Fibroblast of lung (primary cell): ENCODE measurements at regions not wholly inside any gene's neighbourhood (a gene's known extent, or its start where the extent isn't known, plus 50 kb on each side); places are given as distances from the start of the nearest gene placed in this dataset.

Experiments used
- DNase-seq, 2 donors: peaks; one replicate each; pipeline versions ENCODE4 v3.0.0 to v3.0.0-alpha.2; 2010; ENCODE audit warnings: low read depth in 2 of 2
- H2AFZ ChIP-seq: 2 replicates; pipeline ENCODE4 v1.5.1; 2012; ENCODE audit warnings: low read length, control low read depth, inconsistent platforms
- H3K27ac ChIP-seq: 2 replicates; pipeline ENCODE4 v1.5.1; 2011; ENCODE audit warnings: low read length, control low read depth; ENCODE audit not compliant: insufficient read depth
- H3K27me3 ChIP-seq: 2 replicates; pipeline ENCODE4 v1.5.1; 2011; ENCODE audit warnings: mild to moderate bottlenecking, low read length; ENCODE audit not compliant: control insufficient read depth, insufficient read depth
- H3K36me3 ChIP-seq: 2 replicates; pipeline ENCODE4 v1.5.1; 2011; ENCODE audit warnings: low read length; ENCODE audit not compliant: control insufficient read depth, insufficient read depth
- H3K4me1 ChIP-seq: 2 replicates; pipeline ENCODE4 v1.5.1; 2011; ENCODE audit warnings: low read length; ENCODE audit not compliant: control insufficient read depth, insufficient read depth; ENCODE audit errors: extremely low read depth
- H3K4me2 ChIP-seq: 2 replicates; pipeline ENCODE4 v1.5.1; 2011; ENCODE audit warnings: low read length, control low read depth; ENCODE audit not compliant: insufficient read depth; ENCODE audit errors: extremely low read depth
- H3K4me3 ChIP-seq, 4 experiments: fragments of 200-600 bp in 1 of 4; sonication (generic) in 1 of 4; replicated peaks in 1 of 4; 2 replicates each; pipeline ENCODE4 v1.5.1; 2011 to 2016; ENCODE audit warnings: low read length in 4 of 4, low read depth in 3 of 4, mild to moderate bottlenecking in 3 of 4, control low read depth in 2 of 4, inconsistent platforms in 1 of 4, mixed read lengths in 1 of 4; ENCODE audit not compliant: insufficient read depth in 1 of 4; ENCODE audit errors: control extremely low read depth in 1 of 4
- H3K79me2 ChIP-seq: 2 replicates; pipeline ENCODE4 v1.5.1; 2012; ENCODE audit warnings: mild to moderate bottlenecking, low read length, inconsistent platforms; ENCODE audit not compliant: control insufficient read depth, insufficient read depth
- H3K9ac ChIP-seq: 2 replicates; pipeline ENCODE4 v1.5.1; 2011; ENCODE audit warnings: mild to moderate bottlenecking, low read length, control low read depth; ENCODE audit not compliant: insufficient read depth
- H3K9me3 ChIP-seq: 2 replicates; pipeline ENCODE4 v1.5.1; 2012; ENCODE audit warnings: low read depth, low read length; ENCODE audit not compliant: control insufficient read depth, insufficient read depth
- H4K20me1 ChIP-seq: 2 replicates; pipeline ENCODE4 v1.5.1; 2011; ENCODE audit warnings: low read length; ENCODE audit not compliant: control insufficient read depth, insufficient read depth; ENCODE audit errors: extremely low read depth
- EZH2 ChIP-seq: IDR thresholded peaks from 2 replicates; pipeline ENCODE4 v1.5.1; 2012; ENCODE audit warnings: low read length, control low read depth, mild to moderate bottlenecking; ENCODE audit errors: missing control alignments
- TF ChIP-seq, protein P1 (sequence below), 2 donors: IDR thresholded peaks in 1 of 2; conservative IDR thresholded peaks in 1 of 2; 1 replicate in 1 of 2; 2 replicates in 1 of 2; pipeline ENCODE4 v1.5.1; 2011 to 2012; ENCODE audit warnings: low read length in 2 of 2, control low read depth in 1 of 2, inconsistent platforms in 1 of 2, low read depth in 1 of 2, mild to moderate bottlenecking in 1 of 2

DNA sequence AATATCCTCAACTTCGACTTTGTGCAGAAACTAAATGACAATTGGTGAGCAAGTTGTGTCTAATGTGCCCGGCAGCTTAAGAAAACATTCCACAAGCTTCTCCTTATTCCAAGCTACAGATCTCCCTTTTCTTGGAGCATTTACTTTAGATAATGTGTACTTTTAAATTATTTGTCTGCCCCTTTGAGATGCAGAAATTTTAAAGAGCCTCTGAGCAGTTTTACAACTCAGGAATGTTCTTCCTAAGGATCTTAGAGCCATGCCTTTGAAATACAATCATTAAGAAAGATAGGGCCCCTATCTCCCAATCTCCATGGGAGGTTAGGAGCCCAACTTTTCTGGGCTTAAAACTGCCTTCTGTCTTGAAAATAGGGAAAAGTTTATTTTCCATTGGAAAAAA, 723.7 kb upstream of the COX7C start:
- no peak for DNase-seq
- H3K27me3 ChIP-seq = no peaks in the 10 kb centered on the region
- H2AFZ ChIP-seq = no peak overlapping the region
- no peaks in the 10 kb centered on the region for H3K9me3 ChIP-seq
- no peak overlapping the region for H3K9ac ChIP-seq
- no peak for TF ChIP-seq EZH2
- TF ChIP-seq, protein P1, sequence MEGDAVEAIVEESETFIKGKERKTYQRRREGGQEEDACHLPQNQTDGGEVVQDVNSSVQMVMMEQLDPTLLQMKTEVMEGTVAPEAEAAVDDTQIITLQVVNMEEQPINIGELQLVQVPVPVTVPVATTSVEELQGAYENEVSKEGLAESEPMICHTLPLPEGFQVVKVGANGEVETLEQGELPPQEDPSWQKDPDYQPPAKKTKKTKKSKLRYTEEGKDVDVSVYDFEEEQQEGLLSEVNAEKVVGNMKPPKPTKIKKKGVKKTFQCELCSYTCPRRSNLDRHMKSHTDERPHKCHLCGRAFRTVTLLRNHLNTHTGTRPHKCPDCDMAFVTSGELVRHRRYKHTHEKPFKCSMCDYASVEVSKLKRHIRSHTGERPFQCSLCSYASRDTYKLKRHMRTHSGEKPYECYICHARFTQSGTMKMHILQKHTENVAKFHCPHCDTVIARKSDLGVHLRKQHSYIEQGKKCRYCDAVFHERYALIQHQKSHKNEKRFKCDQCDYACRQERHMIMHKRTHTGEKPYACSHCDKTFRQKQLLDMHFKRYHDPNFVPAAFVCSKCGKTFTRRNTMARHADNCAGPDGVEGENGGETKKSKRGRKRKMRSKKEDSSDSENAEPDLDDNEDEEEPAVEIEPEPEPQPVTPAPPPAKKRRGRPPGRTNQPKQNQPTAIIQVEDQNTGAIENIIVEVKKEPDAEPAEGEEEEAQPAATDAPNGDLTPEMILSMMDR (conservative IDR thresholded peaks at IDR 0.05 in 1 of 2, IDR thresholded peaks at IDR 0.05 in 1 of 2; ENCODE audit: low read depth in 1 of 2, low read length in 2 of 2) = no peak
- H3K36me3 ChIP-seq = no peaks in the 10 kb centered on the region
- H3K4me1 ChIP-seq = no peaks in the 10 kb centered on the region
- no peak overlapping the region for H3K4me3 ChIP-seq
- H4K20me1 ChIP-seq = no peaks in the 10 kb centered on the region
- H3K79me2 ChIP-seq = no peaks in the 10 kb centered on the region
- H3K27ac ChIP-seq = no peak overlapping the region
- H3K4me2 ChIP-seq = no peak overlapping the region

DNA sequence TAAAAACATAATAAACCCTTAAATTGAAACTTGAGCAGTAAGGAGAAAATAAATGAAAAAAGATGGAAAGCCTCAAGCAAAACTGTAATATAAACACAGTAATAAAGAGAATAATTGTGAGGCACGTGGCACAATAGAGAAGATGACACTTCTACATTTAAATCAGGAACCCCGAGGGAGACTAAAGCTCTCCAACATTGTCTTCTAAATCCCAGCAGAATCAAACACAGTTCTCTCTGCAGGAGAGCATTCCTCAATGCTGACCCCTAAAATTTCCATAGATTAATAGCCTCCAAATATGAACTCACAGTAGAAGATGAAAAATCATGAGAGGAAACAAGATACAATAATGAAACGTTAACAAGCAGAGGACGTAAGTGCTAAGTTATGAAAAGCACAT, 721.2 kb upstream of the COX7C start:
- Histone ChIP-seq H2AFZ (no peak overlapping the region), H3K9me3 (no peaks in the 10 kb centered on the region), H3K27ac (no peak overlapping the region), H3K4me3 (no peak overlapping the region), H3K4me1 (no peaks in the 10 kb centered on the region), H3K9ac (no peak overlapping the region), H3K27me3 (no peaks in the 10 kb centered on the region), H3K4me2 (no peak overlapping the region), H3K36me3 (no peaks in the 10 kb centered on the region), H3K79me2 (no peaks in the 10 kb centered on the region), H4K20me1 (no peaks in the 10 kb centered on the region)
- DNase-seq = no peak
- TF ChIP-seq, protein P1 (conservative IDR thresholded peaks at IDR 0.05 in 1 of 2, IDR thresholded peaks at IDR 0.05 in 1 of 2; ENCODE audit: low read depth in 1 of 2, low read length in 2 of 2) = no peak

DNA sequence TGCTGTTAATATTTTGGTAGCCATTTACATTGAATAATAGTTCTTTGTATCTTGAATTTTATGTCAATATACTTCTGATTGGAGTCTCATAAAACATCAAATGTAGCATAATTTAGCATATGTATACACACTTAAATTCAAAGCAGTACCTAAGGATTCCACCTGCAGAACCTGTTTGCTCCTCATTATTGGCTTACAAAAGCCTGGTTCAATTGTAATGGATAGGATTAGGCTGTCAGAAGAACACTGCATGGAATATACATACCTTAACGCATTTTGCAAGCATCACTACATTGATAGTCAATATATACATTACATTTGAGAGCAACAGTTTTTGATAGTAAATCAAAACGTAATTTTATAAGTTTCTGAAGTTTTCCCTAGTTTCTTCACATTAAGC, 711.3 kb upstream of the COX7C start:
- no peak overlapping the region for H3K9ac ChIP-seq
- no peak overlapping the region for H3K4me2 ChIP-seq
- no peak overlapping the region for H2AFZ ChIP-seq
- H3K9me3 ChIP-seq = no peaks in the 10 kb centered on the region
- no peaks in the 10 kb centered on the region for H3K4me1 ChIP-seq
- H3K79me2 ChIP-seq = no peaks in the 10 kb centered on the region
- TF ChIP-seq, protein P1 (conservative IDR thresholded peaks at IDR 0.05 in 1 of 2, IDR thresholded peaks at IDR 0.05 in 1 of 2; ENCODE audit: low read depth in 1 of 2, low read length in 2 of 2) = no peak
- TF ChIP-seq EZH2 = no peak
- H3K36me3 ChIP-seq = no peaks in the 10 kb centered on the region
- no peak overlapping the region for H3K4me3 ChIP-seq
- H4K20me1 ChIP-seq = no peaks in the 10 kb centered on the region
- H3K27ac ChIP-seq = no peak overlapping the region
- no peaks in the 10 kb centered on the region for H3K27me3 ChIP-seq
- DNase-seq = no peak
